GM18870 (cell line): ENCODE measurements at regions not wholly inside any gene's neighbourhood (a gene's known extent, or its start where the extent isn't known, plus 50 kb on each side); places are given as distances from the start of the nearest gene placed in this dataset.
"Not testable (repeated sequence)": the region's sequence is repeated elsewhere in the genome, so short reads cannot be mapped to it uniquely, and the experiment has no call there.

Experiments used
- ATAC-seq: cut with Tn5 transposase; IDR thresholded peaks from one replicate; pipeline ENCODE4 v1.9.1; 2021; ENCODE audit warnings: moderate library complexity; ENCODE audit not compliant: unreplicated experiment

GRCh38 chr14:106349678-106350457 is 823.5 kb downstream of the TMEM121 start:
- ATAC-seq, result not testable (repeated sequence)

- ATAC-seq, result not testable (repeated sequence)
Measured at GRCh38 chr14:106355007-106355791, 828.8 kb downstream of the TMEM121 start.

- not testable (repeated sequence) for ATAC-seq
Measured at GRCh38 chr14:106355881-106356642, 829.7 kb downstream of the TMEM121 start.

- ATAC-seq, result not testable (repeated sequence)
Measured at GRCh38 chr14:106356643-106356930, 830.2 kb downstream of the TMEM121 start.

GRCh38 chr14:106359157-106359887 is 832.9 kb downstream of the TMEM121 start:
- not testable (repeated sequence) for ATAC-seq

- ATAC-seq, result not testable (repeated sequence)
Measured at GRCh38 chr14:106365371-106365770, 839.0 kb downstream of the TMEM121 start.

GRCh38 chr14:106365894-106366293 is 839.5 kb downstream of the TMEM121 start:
- not testable (repeated sequence) for ATAC-seq

GRCh38 chr14:106366971-106367370 is 840.6 kb downstream of the TMEM121 start:
- not testable (repeated sequence) for ATAC-seq

- ATAC-seq, result not testable (repeated sequence)
Measured at GRCh38 chr14:106369456-106369855, 843.1 kb downstream of the TMEM121 start.

GRCh38 chr14:106372870-106373652 is 846.7 kb downstream of the TMEM121 start:
- ATAC-seq, result no peak

- ATAC-seq, result not testable (repeated sequence)
Measured at GRCh38 chr14:106373653-106374110, 847.3 kb downstream of the TMEM121 start.

- no peak for ATAC-seq
Measured at GRCh38 chr14:106377432-106377831, 851.0 kb downstream of the TMEM121 start.

GRCh38 chr14:106378191-106378590 is 851.8 kb downstream of the TMEM121 start:
- ATAC-seq, result no peak

- ATAC-seq, result no peak
Measured at GRCh38 chr14:106380740-106381139, 854.4 kb downstream of the TMEM121 start.

GRCh38 chr14:106389186-106389585 is 862.8 kb downstream of the TMEM121 start:
- not testable (repeated sequence) for ATAC-seq

- ATAC-seq, result no peak
Measured at GRCh38 chr14:106390401-106390800, 864.0 kb downstream of the TMEM121 start.

GRCh38 chr14:106390947-106391346 is 864.6 kb downstream of the TMEM121 start:
- ATAC-seq, result no peak

GRCh38 chr14:106393742-106394141 is 867.4 kb downstream of the TMEM121 start:
- no peak for ATAC-seq

GRCh38 chr14:106395456-106396050 is 869.2 kb downstream of the TMEM121 start:
- ATAC-seq, result no peak
